Dendritic cell treated with granulocyte-macrophage colony-stimulating factor and Interleukin-4, amounts not matched to agents 40 ng/mL and 50 ng/mL, for 4 days (primary cell): ENCODE measurements at regions not wholly inside any gene's neighbourhood (a gene's known extent, or its start where the extent isn't known, plus 50 kb on each side); places are given as distances from the start of the nearest gene placed in this dataset.

Source experiments
- H3K27ac Mint-ChIP-seq: one replicate; pipeline ENCODE4 v1.8.0; 2022; ENCODE audit warnings: mild to moderate bottlenecking, mixed read lengths
- H3K27me3 Mint-ChIP-seq: one replicate; pipeline ENCODE4 v1.8.0; 2022; ENCODE audit warnings: mild to moderate bottlenecking, mixed read lengths
- H3K36me3 Mint-ChIP-seq: one replicate; pipeline ENCODE4 v1.8.0; 2022; ENCODE audit warnings: low read depth, mixed read lengths
- H3K4me1 Mint-ChIP-seq: one replicate; pipeline ENCODE4 v1.8.0; 2022; ENCODE audit warnings: low read depth, mixed read lengths
- H3K4me3 Mint-ChIP-seq: one replicate; pipeline ENCODE4 v1.8.0; 2022; ENCODE audit warnings: mild to moderate bottlenecking, moderate library complexity, mixed read lengths
- H3K9me3 Mint-ChIP-seq: one replicate; pipeline ENCODE4 v1.8.0; 2022; ENCODE audit warnings: mixed read lengths
- intact Hi-C: fragments of 100-400 bp; cut with micrococcal nuclease; formaldehyde crosslinking; loops from one replicate; pipeline ENCODE4 v1.15.0; 2022

- intact Hi-C loops = no loop called here
- Mint-ChIP-seq H3K27me3 (no peaks in the 10 kb centered on the region), H3K4me3 (no peak overlapping the region), H3K27ac (no peak overlapping the region), H3K9me3 (no peaks in the 10 kb centered on the region), H3K36me3 (no peaks in the 10 kb centered on the region), H3K4me1 (no peaks in the 10 kb centered on the region)
These were observed 54.8 kb upstream of the PTPRM start for GRCh38 chr18:7512348-7512747.

GRCh38 chr18:7512990-7513389, 54.1 kb upstream of the PTPRM start:
- Mint-ChIP-seq H3K4me3 (no peak overlapping the region), H3K27ac (no peak overlapping the region), H3K36me3 (no peaks in the 10 kb centered on the region), H3K4me1 (no peaks in the 10 kb centered on the region), H3K27me3 (no peaks in the 10 kb centered on the region), H3K9me3 (no peaks in the 10 kb centered on the region)
- intact Hi-C loops = no loop called here

GRCh38 chr18:7514796-7515440, 52.2 kb upstream of the PTPRM start:
- no peak overlapping the region for H3K4me3 Mint-ChIP-seq
- intact Hi-C loops = no loop called here
- H3K27me3 Mint-ChIP-seq = no peaks in the 10 kb centered on the region
- H3K4me1 Mint-ChIP-seq = no peaks in the 10 kb centered on the region
- no peaks in the 10 kb centered on the region for H3K36me3 Mint-ChIP-seq
- no peak overlapping the region for H3K27ac Mint-ChIP-seq
- no peaks in the 10 kb centered on the region for H3K9me3 Mint-ChIP-seq

- H3K27me3 Mint-ChIP-seq = no peaks in the 10 kb centered on the region
- H3K4me1 Mint-ChIP-seq = no peaks in the 10 kb centered on the region
- H3K4me3 Mint-ChIP-seq = no peak overlapping the region
- no peak overlapping the region for H3K27ac Mint-ChIP-seq
- no peaks in the 10 kb centered on the region for H3K9me3 Mint-ChIP-seq
- intact Hi-C loops = no loop called here
- H3K36me3 Mint-ChIP-seq = no peaks in the 10 kb centered on the region
These were observed 50.6 kb upstream of the PTPRM start for GRCh38 chr18:7516266-7517117.
